Gastrocnemius medialis (tissue), 4 donors: ENCODE measurements at regions not wholly inside any gene's neighbourhood (a gene's known extent, or its start where the extent isn't known, plus 50 kb on each side); places are given as distances from the start of the nearest gene placed in this dataset.

Source experiments
- ATAC-seq, 2 donors: fragments of 150-250 bp; one replicate each; pipeline ENCODE4 v1.9.1; 2016
- DNase-seq, 2 donors: peaks; one replicate each; pipeline ENCODE4 v3.0.0-alpha.2; 2019
- H3K27ac ChIP-seq, 4 donors: fragments of 200-600 bp; sonication (generic); 1 replicate in 1 of 4; 2 replicates in 3 of 4; pipeline ENCODE4 v1.5.1; 2016 to 2018; ENCODE audit warnings: mild to moderate bottlenecking in 2 of 4, moderate library complexity in 1 of 4
- H3K27me3 ChIP-seq, 3 donors: fragments of 200-600 bp; sonication (generic) in 2 of 3; 1 replicate in 1 of 3; 2 replicates in 2 of 3; pipeline versions ENCODE4 v1.5.1 to v1.6.0; 2016 to 2019; ENCODE audit warnings: mild to moderate bottlenecking in 1 of 3, moderate library complexity in 1 of 3
- H3K36me3 ChIP-seq, 2 donors: fragments of 200-600 bp; sonication (generic) in 1 of 2; one replicate each; pipeline ENCODE4 v1.5.1; 2017 to 2018
- H3K4me1 ChIP-seq, 2 donors: fragments of 200-600 bp; sonication (generic) in 1 of 2; one replicate each; pipeline ENCODE4 v1.5.1; 2016 to 2017; ENCODE audit warnings: mild to moderate bottlenecking in 2 of 2
- H3K4me3 ChIP-seq, 4 donors: fragments of 200-600 bp; sonication (generic) in 3 of 4; 1 replicate in 1 of 4; 2 replicates in 3 of 4; pipeline ENCODE4 v1.5.1; 2016 to 2019; ENCODE audit warnings: mild to moderate bottlenecking in 2 of 4
- H3K9me3 ChIP-seq, 3 donors: fragments of 200-600 bp; sonication (generic) in 2 of 3; 1 replicate in 1 of 3; 2 replicates in 2 of 3; pipeline ENCODE4 v1.5.1; 2016 to 2019
- CTCF ChIP-seq, 5 experiments: fragments of 450-650 bp in 3 of 5; fragments of 200-600 bp in 2 of 5; sonication (generic) in 2 of 5; IDR thresholded peaks in 4 of 5; conservative IDR thresholded peaks in 1 of 5; 1 replicate in 4 of 5; 2 replicates in 1 of 5; pipeline ENCODE4 v1.5.1; 2016 to 2019; ENCODE audit warnings: antibody characterized with exemption in 5 of 5, mild to moderate bottlenecking in 3 of 5, moderate library complexity in 3 of 5
- POLR2A ChIP-seq, 2 donors: fragments of 450-650 bp; IDR thresholded peaks; one replicate each; pipeline ENCODE4 v1.6.1; 2017; ENCODE audit warnings: antibody characterized with exemption in 2 of 2, mild to moderate bottlenecking in 2 of 2, moderate library complexity in 2 of 2
- in situ Hi-C, 4 donors: fragments of 200-750 bp; cut with MboI; loops; one replicate each; pipeline versions ENCODE4 v1.15.0 to v1.8.0; 2017; ENCODE audit warnings: low sequenced_read_pairs in 4 of 4
- intact Hi-C: fragments of 100-400 bp; cut with DNase I; formaldehyde crosslinking; loops from one replicate; pipeline ENCODE4 v1.15.1; 2023; ENCODE audit warnings: low total_unique reads

- Histone ChIP-seq H3K27me3 (no peaks in the 10 kb centered on the region), H3K4me1 (peaks cover 0 to 6% of the 10 kb centered on the region in 2 donors), H3K36me3 (no peaks in the 10 kb centered on the region), H3K9me3 (no peaks in the 10 kb centered on the region), H3K4me3 (no peak overlapping the region), H3K27ac (no peak overlapping the region)
- TF ChIP-seq CTCF (IDR thresholded peaks at IDR 0.05 in 4 of 5, conservative IDR thresholded peaks at IDR 0.05 in 1 of 5) (no peak), POLR2A (IDR thresholded peaks at IDR 0.05) (no peak)
- DNase-seq (no peak), ATAC-seq (no peak)
- in situ Hi-C loops (no loop called here), intact Hi-C loops (no loop called here)
Observed at GRCh38 chr11:33945481-33946268, 53.8 kb upstream of the LMO2 start.

DNA sequence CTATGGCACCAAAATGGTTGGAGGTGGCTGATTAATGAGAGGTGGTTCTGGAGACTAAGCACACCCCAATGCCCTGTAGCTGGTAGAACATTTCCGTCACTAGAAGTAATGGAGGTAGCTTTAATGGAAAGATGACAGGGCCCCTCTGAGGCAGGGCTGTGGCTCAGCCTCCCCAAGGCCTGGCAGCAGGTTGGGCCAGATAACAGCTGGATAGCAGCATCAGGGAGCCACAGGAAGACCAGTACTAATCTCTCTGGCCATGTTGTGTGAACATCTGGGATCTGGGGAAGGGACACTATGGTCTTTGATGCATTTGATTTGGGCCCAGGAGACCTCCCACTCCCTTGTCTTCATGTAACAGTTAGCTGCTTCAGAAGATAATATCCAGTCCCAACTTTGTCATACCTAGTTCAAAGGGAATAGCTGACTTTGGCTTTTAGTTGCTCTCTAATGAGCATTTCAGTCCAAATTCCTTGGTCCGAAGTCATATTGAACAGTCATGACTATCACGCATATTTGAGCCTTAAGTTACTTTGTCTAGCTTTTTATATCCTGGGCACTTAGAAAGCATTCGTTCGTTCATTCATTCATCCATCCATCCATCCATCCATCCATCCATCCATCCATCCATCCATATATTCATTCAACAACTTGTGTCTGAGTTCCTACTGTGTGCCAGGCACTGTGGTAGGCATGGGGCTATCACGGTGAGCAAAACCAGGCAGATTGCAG, 53.0 kb upstream of the LMO2 start:
- H3K4me3 ChIP-seq = no peak overlapping the region
- no peaks in the 10 kb centered on the region for H3K36me3 ChIP-seq
- intact Hi-C loops = no loop called here
- H3K27ac ChIP-seq = no peak overlapping the region
- ATAC-seq (no peak), DNase-seq (no peak)
- in situ Hi-C loops = no loop called here
- H3K4me1 ChIP-seq = peaks cover 0 to 6% of the 10 kb centered on the region in 2 donors
- H3K9me3 ChIP-seq = no peaks in the 10 kb centered on the region
- no peaks in the 10 kb centered on the region for H3K27me3 ChIP-seq
- TF ChIP-seq CTCF (IDR thresholded peaks at IDR 0.05 in 4 of 5, conservative IDR thresholded peaks at IDR 0.05 in 1 of 5) (no peak), POLR2A (IDR thresholded peaks at IDR 0.05) (no peak)

DNA sequence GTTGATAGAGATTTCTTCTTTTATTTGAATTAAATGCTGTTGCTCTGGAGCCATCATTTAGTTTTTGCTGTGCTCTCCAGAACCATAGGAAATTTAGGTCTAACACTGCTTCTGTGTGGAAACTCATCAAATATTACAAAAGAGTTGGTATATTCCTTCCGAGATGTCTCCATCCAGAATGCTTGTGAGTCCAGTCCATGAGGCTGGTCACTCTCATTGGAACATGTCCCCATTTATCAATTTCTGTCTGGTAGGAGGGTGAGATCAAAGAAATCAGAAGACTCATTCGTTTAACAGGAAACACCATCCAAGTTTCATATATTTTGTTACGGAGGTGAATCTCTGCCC, 52.4 kb upstream of the LMO2 start:
- TF ChIP-seq CTCF (IDR thresholded peaks at IDR 0.05 in 4 of 5, conservative IDR thresholded peaks at IDR 0.05 in 1 of 5) = no peak
- no peak for TF ChIP-seq POLR2A (IDR thresholded peaks at IDR 0.05)
- no peak for ATAC-seq
- H3K4me1 ChIP-seq = peaks cover 0 to 6% of the 10 kb centered on the region in 2 donors
- no peaks in the 10 kb centered on the region for H3K36me3 ChIP-seq
- H3K27me3 ChIP-seq = no peaks in the 10 kb centered on the region
- no peak overlapping the region for H3K27ac ChIP-seq
- no peak overlapping the region for H3K4me3 ChIP-seq
- H3K9me3 ChIP-seq = no peaks in the 10 kb centered on the region
- in situ Hi-C loops (no loop called here), intact Hi-C loops (no loop called here)
- no peak for DNase-seq

DNA sequence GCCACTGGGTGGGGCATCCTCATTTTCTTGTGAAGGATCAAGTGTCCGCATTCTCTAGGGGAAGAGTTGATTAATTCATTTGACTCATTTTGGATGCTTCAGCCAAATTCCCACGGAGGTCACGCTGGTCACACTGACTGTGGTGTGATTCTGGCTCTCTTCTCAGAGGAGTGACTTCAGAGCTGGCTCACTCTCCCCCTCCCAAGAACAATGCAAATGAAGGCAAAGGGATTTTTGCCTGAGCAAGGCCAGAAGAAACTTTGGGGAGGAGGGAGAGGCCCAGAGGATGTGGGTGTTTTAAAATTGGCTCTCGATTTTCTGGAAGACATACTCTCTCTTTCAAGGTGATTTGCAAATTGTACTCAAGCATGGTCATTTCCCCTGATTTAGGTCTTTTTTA, 51.1 kb upstream of the LMO2 start:
- no peak overlapping the region for H3K27ac ChIP-seq
- H3K4me1 ChIP-seq = peaks cover 0 to 6% of the 10 kb centered on the region in 2 donors
- no peak for TF ChIP-seq CTCF (IDR thresholded peaks at IDR 0.05 in 4 of 5, conservative IDR thresholded peaks at IDR 0.05 in 1 of 5)
- TF ChIP-seq POLR2A (IDR thresholded peaks at IDR 0.05) = no peak
- in situ Hi-C loops (no loop called here), intact Hi-C loops (no loop called here)
- H3K27me3 ChIP-seq = no peaks in the 10 kb centered on the region
- H3K4me3 ChIP-seq = no peak overlapping the region
- H3K9me3 ChIP-seq = no peaks in the 10 kb centered on the region
- H3K36me3 ChIP-seq = no peaks in the 10 kb centered on the region
- ATAC-seq (peak; percentile 46 to 58), DNase-seq (peak in 1 of 2 donors; percentile 22)
